ENCODE measurements at regions not wholly inside any gene's neighbourhood (a gene's known extent, or its start where the extent isn't known, plus 50 kb on each side); places are given as distances from the start of the nearest gene placed in this dataset.

- TF ChIP-seq, protein P1, sequence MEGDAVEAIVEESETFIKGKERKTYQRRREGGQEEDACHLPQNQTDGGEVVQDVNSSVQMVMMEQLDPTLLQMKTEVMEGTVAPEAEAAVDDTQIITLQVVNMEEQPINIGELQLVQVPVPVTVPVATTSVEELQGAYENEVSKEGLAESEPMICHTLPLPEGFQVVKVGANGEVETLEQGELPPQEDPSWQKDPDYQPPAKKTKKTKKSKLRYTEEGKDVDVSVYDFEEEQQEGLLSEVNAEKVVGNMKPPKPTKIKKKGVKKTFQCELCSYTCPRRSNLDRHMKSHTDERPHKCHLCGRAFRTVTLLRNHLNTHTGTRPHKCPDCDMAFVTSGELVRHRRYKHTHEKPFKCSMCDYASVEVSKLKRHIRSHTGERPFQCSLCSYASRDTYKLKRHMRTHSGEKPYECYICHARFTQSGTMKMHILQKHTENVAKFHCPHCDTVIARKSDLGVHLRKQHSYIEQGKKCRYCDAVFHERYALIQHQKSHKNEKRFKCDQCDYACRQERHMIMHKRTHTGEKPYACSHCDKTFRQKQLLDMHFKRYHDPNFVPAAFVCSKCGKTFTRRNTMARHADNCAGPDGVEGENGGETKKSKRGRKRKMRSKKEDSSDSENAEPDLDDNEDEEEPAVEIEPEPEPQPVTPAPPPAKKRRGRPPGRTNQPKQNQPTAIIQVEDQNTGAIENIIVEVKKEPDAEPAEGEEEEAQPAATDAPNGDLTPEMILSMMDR (IDR thresholded peaks at IDR 0.05): no peak
- TF ChIP-seq POLR2A (IDR thresholded peaks at IDR 0.05): no peak
Measured at GRCh38 chr13:106077017-106077416, 458.4 kb downstream of the EFNB2 start.
